Activated T-cell treated with anti-CD3 and anti-CD28 coated beads, Interleukin-2, amount 50 U/mL, for 72 hours (primary cell): ENCODE measurements at regions not wholly inside any gene's neighbourhood (a gene's known extent, or its start where the extent isn't known, plus 50 kb on each side); places are given as distances from the start of the nearest gene placed in this dataset.
"Not testable (repeated sequence)": the region's sequence is repeated elsewhere in the genome, so short reads cannot be mapped to it uniquely, and the experiment has no call there.

Experiments used
- ATAC-seq, 2 donors: fragments of 150-1000 bp; cut with Tn5 transposase; replicated peaks in 1 of 2; 2 replicates each; pipeline ENCODE4 v1.10.0; 2021; ENCODE audit warnings: moderate library complexity in 2 of 2, mild to moderate bottlenecking in 1 of 2
- DNase-seq, 2 donors: peaks; one replicate each; pipeline ENCODE4 v3.0.0; 2021 to 2022; ENCODE audit warnings: mixed read lengths in 1 of 2
- H3K27ac Mint-ChIP-seq: one replicate; pipeline ENCODE4 v1.8.0; 2022; ENCODE audit warnings: mild to moderate bottlenecking, moderate library complexity, mixed read lengths
- H3K27me3 Mint-ChIP-seq: one replicate; pipeline ENCODE4 v1.8.0; 2022; ENCODE audit warnings: low read depth, mixed read lengths
- H3K36me3 Mint-ChIP-seq, 2 donors: one replicate each; pipeline ENCODE4 v1.8.0; 2022; ENCODE audit warnings: mixed read lengths in 2 of 2, mild to moderate bottlenecking in 1 of 2; ENCODE audit not compliant: insufficient read depth in 2 of 2
- H3K4me1 Mint-ChIP-seq: one replicate; pipeline ENCODE4 v1.8.0; 2022; ENCODE audit warnings: low read depth, mixed read lengths
- H3K4me3 Mint-ChIP-seq, 2 donors: one replicate each; pipeline ENCODE4 v1.8.0; 2022; ENCODE audit warnings: mild to moderate bottlenecking in 2 of 2, mixed read lengths in 2 of 2, moderate library complexity in 2 of 2
- H3K9me3 Mint-ChIP-seq, 2 donors: one replicate each; pipeline ENCODE4 v1.8.0; 2022; ENCODE audit warnings: mixed read lengths in 2 of 2

- Mint-ChIP-seq H3K27ac (no peak overlapping the region), H3K36me3 (no peaks in the 10 kb centered on the region), H3K9me3 (no peaks in the 10 kb centered on the region), H3K4me1 (no peaks in the 10 kb centered on the region), H3K27me3 (no peaks in the 10 kb centered on the region), H3K4me3 (no peak overlapping the region)
- no peak for DNase-seq
- no peak for ATAC-seq
These were observed 82.4 kb upstream of the SLC25A33 start for GRCh38 chr1:9456833-9457232.

GRCh38 chr1:9459816-9460407 is 79.4 kb upstream of the SLC25A33 start:
- no peak for ATAC-seq

GRCh38 chr1:9465640-9466039 is 73.6 kb upstream of the SLC25A33 start:
- Mint-ChIP-seq H3K27ac (no peak overlapping the region), H3K9me3 (no peaks in the 10 kb centered on the region), H3K36me3 (no peaks in the 10 kb centered on the region), H3K27me3 (no peaks in the 10 kb centered on the region), H3K4me1 (no peaks in the 10 kb centered on the region), H3K4me3 (no peak overlapping the region)
- ATAC-seq = no peak
- DNase-seq = no peak

More at GRCh38 chr1:9459816-9460407, 79.4 kb upstream of the SLC25A33 start:
- H3K9me3 Mint-ChIP-seq = no peaks in the 10 kb centered on the region
- no peaks in the 10 kb centered on the region for H3K27me3 Mint-ChIP-seq
- DNase-seq = no peak
- H3K36me3 Mint-ChIP-seq = no peaks in the 10 kb centered on the region
- no peak overlapping the region for H3K27ac Mint-ChIP-seq
- no peak overlapping the region for H3K4me3 Mint-ChIP-seq
- no peaks in the 10 kb centered on the region for H3K4me1 Mint-ChIP-seq

DNA sequence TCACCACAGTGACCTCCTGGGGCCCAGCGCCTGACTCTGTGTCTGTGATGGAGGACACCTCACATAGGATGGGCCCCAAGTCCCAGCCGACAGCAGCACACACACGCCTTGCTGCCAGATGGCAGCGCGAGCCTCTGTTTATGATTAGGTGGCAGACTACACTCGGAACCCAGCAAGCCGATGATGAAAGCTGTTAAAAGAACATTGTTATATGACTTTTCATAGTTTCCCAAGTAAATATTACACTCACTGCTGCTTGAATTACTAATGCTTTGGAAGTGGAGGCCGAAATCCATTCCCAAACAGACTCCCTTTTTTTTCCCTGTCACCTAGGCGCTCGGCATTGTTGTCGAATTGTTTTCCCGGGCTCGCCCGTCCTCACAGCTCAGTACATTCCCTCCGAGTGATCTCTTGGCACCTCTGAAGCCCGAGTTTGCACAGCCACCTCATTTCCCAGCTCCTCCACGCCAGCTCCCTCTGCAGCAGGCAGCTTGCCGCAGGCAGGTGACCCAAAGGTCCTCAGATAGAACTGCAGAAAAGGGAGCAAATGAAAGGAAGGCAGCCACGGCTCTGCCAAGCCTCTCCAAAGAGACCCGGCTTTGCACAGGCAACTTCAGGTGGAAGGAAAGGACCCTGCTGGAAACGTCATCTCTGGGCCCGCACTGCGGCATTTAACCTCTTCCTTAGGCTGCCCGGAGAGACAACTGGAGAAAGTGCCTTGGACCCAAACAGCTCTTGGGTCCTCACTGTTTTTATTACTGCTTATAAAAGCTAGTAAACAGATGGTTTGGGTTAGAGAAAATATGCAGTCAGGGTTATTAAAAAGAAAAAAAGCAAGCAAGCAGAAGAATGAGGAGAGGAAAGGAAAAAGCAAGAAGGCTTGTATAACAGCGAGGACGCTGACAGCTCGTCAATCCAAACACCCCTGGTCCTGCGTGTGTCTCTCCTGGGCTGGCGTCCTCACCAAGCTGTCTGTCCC is 72.2 kb upstream of the SLC25A33 start:
- Mint-ChIP-seq H3K4me1 (no peaks in the 10 kb centered on the region), H3K27me3 (no peaks in the 10 kb centered on the region), H3K36me3 (no peaks in the 10 kb centered on the region), H3K27ac (no peak overlapping the region), H3K9me3 (no peaks in the 10 kb centered on the region), H3K4me3 (no peak overlapping the region)
- DNase-seq (no peak), ATAC-seq (no peak)

DNA sequence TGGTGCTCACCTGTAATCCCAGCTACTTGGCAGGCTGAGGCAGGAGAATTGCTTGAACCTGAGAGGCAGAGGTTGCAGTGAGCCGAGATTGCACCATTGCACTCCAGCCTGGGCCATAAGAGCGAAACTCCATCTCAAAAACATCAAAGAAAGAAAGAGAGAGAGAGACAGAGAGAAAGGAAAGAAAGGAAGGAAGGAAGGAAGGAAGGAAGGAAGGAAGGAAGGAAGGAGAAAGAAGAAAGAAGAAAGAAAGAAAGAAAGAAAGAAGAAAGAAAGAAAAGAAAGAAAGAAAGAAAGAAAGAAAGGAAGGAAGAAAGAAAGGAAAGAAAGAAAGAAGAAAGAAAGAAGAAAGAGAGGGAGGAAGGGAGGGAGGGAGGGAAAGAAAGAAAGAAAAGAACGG is 69.4 kb upstream of the SLC25A33 start:
- ATAC-seq, H3K36me3 Mint-ChIP-seq, H3K27me3 Mint-ChIP-seq: not testable (repeated sequence)

DNA sequence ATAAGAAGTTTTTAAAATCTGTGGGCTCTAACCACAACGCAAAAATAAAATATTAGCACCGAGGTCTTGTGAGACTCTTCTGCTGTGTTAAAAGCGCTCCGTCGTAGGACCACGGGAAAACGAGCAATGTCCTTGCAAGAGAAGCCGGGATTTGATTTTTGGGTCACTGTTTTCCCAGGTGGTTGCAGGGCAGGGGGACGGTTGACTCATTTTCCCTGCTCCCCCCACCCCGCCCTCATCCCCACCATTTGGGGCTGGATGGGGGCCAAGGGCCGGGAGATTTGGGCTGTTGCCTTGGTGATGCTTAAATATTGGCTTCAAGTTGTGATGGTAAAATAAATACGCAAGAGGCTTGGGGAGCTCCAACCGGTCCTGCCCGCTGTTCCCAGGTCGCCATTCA is 67.6 kb upstream of the SLC25A33 start:
- DNase-seq (no peak), ATAC-seq (no peak)
- no peak overlapping the region for H3K27ac Mint-ChIP-seq
- H3K9me3 Mint-ChIP-seq = no peaks in the 10 kb centered on the region
- no peaks in the 10 kb centered on the region for H3K27me3 Mint-ChIP-seq
- no peak overlapping the region for H3K4me3 Mint-ChIP-seq
- no peaks in the 10 kb centered on the region for H3K4me1 Mint-ChIP-seq
- no peaks in the 10 kb centered on the region for H3K36me3 Mint-ChIP-seq

More for the DNA sequence above, 69.4 kb upstream of the SLC25A33 start:
- not testable (repeated sequence) for DNase-seq, H3K4me1 Mint-ChIP-seq, H3K27ac Mint-ChIP-seq, H3K4me3 Mint-ChIP-seq, H3K9me3 Mint-ChIP-seq

DNA sequence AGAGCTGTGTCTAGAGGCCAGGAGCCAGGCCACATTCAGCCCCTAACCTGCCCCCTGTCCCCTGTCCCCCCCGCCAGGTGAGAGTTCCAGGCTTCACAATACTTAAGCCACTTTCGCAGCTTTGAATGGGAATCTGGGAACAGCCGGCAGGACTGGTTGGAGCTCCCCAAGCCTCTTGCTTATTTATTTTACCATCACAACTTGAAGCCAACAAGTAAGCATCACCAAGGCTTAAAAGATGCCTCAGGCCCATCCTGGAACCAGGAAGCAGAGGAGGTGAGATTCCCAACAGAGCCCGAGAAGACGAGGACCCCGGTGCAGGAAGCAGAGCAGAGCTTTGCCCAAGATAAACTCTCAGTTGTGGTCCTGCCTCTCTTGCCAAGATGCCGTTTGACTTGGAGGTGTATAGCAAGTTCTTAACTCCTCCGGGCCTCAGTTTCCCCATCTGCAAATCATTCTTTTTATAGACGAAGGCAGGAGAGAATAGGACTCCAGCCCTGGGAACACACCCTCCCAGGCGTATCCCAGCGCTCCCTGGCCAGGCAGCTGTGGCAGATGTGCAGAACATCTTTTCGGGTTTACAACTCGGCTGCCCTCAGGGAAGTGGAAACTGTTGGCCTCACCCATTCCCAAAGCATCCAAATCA is 66.8 kb upstream of the SLC25A33 start:
- no peak for ATAC-seq
- Mint-ChIP-seq H3K4me3 (no peak overlapping the region), H3K9me3 (no peaks in the 10 kb centered on the region), H3K36me3 (no peaks in the 10 kb centered on the region), H3K27me3 (no peaks in the 10 kb centered on the region), H3K4me1 (no peaks in the 10 kb centered on the region), H3K27ac (no peak overlapping the region)
- no peak for DNase-seq

- Mint-ChIP-seq H3K27me3 (no peaks in the 10 kb centered on the region), H3K4me1 (no peaks in the 10 kb centered on the region), H3K36me3 (no peaks in the 10 kb centered on the region), H3K9me3 (no peaks in the 10 kb centered on the region), H3K4me3 (no peak overlapping the region), H3K27ac (no peak overlapping the region)
- ATAC-seq (peak; percentile 57 to 62), DNase-seq (peak in 1 of 2 donors; percentile 10)
These were observed 66.0 kb upstream of the SLC25A33 start for GRCh38 chr1:9473032-9473807.

DNA sequence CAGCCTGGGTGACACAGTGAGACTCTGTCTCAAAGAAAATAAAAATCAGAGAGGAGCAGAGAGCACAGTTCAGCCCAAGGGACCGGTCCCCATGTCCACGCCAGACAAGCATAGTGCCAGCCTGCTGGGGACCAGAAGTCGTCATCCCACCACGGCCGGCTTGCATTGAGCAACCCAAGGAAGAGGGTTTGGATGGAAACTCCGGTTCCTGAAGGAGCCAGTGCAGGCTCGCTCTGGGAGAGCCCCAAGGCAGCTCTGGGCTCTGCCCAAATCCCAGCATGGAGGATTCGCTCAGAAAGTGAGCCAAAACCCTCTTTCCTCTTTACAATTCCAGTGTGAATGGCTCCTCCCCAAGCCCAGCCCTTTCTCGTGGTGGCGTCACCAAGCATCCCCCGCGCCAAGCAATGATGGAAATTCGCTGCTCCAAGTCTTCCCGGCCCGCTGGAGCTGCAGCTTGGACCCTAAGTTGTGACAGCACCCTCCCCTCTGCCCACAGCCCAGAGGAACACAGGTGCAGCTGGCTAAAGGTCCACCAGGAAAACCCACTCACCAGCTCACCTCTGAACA is 64.1 kb upstream of the SLC25A33 start:
- ATAC-seq (no peak), DNase-seq (no peak)
- no peaks in the 10 kb centered on the region for H3K36me3 Mint-ChIP-seq
- H3K4me3 Mint-ChIP-seq = no peak overlapping the region
- no peaks in the 10 kb centered on the region for H3K9me3 Mint-ChIP-seq
- no peaks in the 10 kb centered on the region for H3K4me1 Mint-ChIP-seq
- H3K27ac Mint-ChIP-seq = no peak overlapping the region
- H3K27me3 Mint-ChIP-seq = no peaks in the 10 kb centered on the region

GRCh38 chr1:9476790-9477463 is 62.3 kb upstream of the SLC25A33 start:
- DNase-seq (no peak), ATAC-seq (peak; percentile 31 to 74)
- H3K27ac Mint-ChIP-seq = no peak overlapping the region
- no peaks in the 10 kb centered on the region for H3K27me3 Mint-ChIP-seq
- H3K4me1 Mint-ChIP-seq = no peaks in the 10 kb centered on the region
- H3K9me3 Mint-ChIP-seq = no peaks in the 10 kb centered on the region
- no peaks in the 10 kb centered on the region for H3K36me3 Mint-ChIP-seq
- H3K4me3 Mint-ChIP-seq = no peak overlapping the region

DNA sequence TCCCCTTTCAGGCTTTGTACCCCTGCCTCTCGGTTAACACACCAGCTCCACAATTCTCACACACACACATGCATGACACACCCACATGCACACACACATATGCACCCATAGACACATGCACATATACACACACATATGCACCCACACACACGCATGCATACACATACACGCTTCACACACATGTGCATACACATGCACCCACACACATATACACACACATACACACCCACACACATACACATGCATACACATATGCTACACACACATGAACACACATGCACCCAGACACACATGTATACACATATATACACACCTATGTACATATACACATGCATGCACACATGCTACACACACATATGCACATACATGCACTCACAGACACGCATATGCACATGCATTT is 61.7 kb upstream of the SLC25A33 start:
- DNase-seq (no peak), ATAC-seq (no peak)
- H3K27me3 Mint-ChIP-seq = no peaks in the 10 kb centered on the region
- no peak overlapping the region for H3K27ac Mint-ChIP-seq
- H3K4me3 Mint-ChIP-seq = no peak overlapping the region
- no peaks in the 10 kb centered on the region for H3K4me1 Mint-ChIP-seq
- no peaks in the 10 kb centered on the region for H3K9me3 Mint-ChIP-seq
- no peaks in the 10 kb centered on the region for H3K36me3 Mint-ChIP-seq

DNA sequence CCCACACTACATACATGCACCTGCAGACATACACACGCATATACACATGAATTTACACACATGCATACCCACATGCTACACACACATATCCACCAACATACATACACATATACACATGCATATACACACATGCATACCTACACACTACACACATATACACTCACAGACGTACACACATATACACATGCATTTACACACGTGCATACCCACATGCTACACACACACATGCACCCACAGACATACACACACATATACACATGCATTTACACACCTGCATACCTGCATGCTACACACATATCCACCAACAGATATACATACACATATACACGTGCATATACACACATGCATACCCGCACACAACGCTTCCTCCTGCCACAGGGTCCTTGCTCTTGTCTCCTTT is 61.2 kb upstream of the SLC25A33 start:
- no peaks in the 10 kb centered on the region for H3K4me1 Mint-ChIP-seq
- H3K27ac Mint-ChIP-seq = no peak overlapping the region
- H3K4me3 Mint-ChIP-seq = no peak overlapping the region
- no peak for DNase-seq
- no peaks in the 10 kb centered on the region for H3K27me3 Mint-ChIP-seq
- H3K9me3 Mint-ChIP-seq = no peaks in the 10 kb centered on the region
- no peak for ATAC-seq
- H3K36me3 Mint-ChIP-seq = no peaks in the 10 kb centered on the region
